Right lobe of liver (tissue), 4 donors: ENCODE measurements at regions not wholly inside any gene's neighbourhood (a gene's known extent, or its start where the extent isn't known, plus 50 kb on each side); places are given as distances from the start of the nearest gene placed in this dataset.

Source experiments
- CTCF ChIP-seq, 4 donors: fragments of 200-600 bp in 3 of 4; fragments of 450-650 bp in 1 of 4; IDR thresholded peaks; one replicate each; pipeline versions ENCODE4 v1.5.1 to v1.8.0; 2016 to 2022; ENCODE audit warnings: antibody characterized with exemption in 4 of 4, mild to moderate bottlenecking in 2 of 4
- POLR2A ChIP-seq: fragments of 450-650 bp; IDR thresholded peaks from one replicate; pipeline ENCODE4 v1.6.1; 2017; ENCODE audit warnings: antibody characterized with exemption, mild to moderate bottlenecking
- donor health status: DM: no; HTN: no; CAD: no.
- donor health status: DM: no; HTN: no; CAD: no.
- donor health status: DM: no; HTN: yes; CAD: no.

- TF ChIP-seq POLR2A (no peak), CTCF (IDR thresholded peaks at IDR 0.05) (no peak)
Measured at GRCh38 chr10:107701943-107702342, 537.4 kb upstream of the SORCS1 start.
